Nephron (organoid): ENCODE measurements at regions not wholly inside any gene's neighbourhood (a gene's known extent, or its start where the extent isn't known, plus 50 kb on each side); places are given as distances from the start of the nearest gene placed in this dataset.

Source experiments
- H3K27ac Mint-ChIP-seq, 3 experiments: 2 replicates each; pipeline ENCODE4 v1.8.0; 2020; ENCODE audit warnings: mixed read lengths in 3 of 3, mild to moderate bottlenecking in 2 of 3, moderate library complexity in 1 of 3
- H3K27me3 Mint-ChIP-seq: 2 replicates; pipeline ENCODE4 v1.8.0; 2021; ENCODE audit warnings: low read depth, mild to moderate bottlenecking, moderate library complexity, mixed read lengths
- H3K36me3 Mint-ChIP-seq: 2 replicates; pipeline ENCODE4 v1.8.0; 2020; ENCODE audit warnings: low read depth, mixed read lengths
- H3K4me1 Mint-ChIP-seq: 2 replicates; pipeline ENCODE4 v1.8.0; 2020; ENCODE audit warnings: mixed read lengths
- H3K4me3 Mint-ChIP-seq, 3 experiments: 2 replicates each; pipeline ENCODE4 v1.8.0; 2020; ENCODE audit warnings: mild to moderate bottlenecking in 3 of 3, mixed read lengths in 3 of 3, moderate library complexity in 2 of 3
- H3K9me3 Mint-ChIP-seq: 2 replicates; pipeline ENCODE4 v1.8.0; 2020; ENCODE audit warnings: mixed read lengths
- TF ChIP-seq, protein P1 (sequence below), 3 experiments: fragments of 200-600 bp; sonication (generic); IDR thresholded peaks; one replicate each; pipeline ENCODE4 v1.5.0; 2021; ENCODE audit warnings: antibody characterized with exemption in 3 of 3; ENCODE audit not compliant: unreplicated experiment in 3 of 3

DNA sequence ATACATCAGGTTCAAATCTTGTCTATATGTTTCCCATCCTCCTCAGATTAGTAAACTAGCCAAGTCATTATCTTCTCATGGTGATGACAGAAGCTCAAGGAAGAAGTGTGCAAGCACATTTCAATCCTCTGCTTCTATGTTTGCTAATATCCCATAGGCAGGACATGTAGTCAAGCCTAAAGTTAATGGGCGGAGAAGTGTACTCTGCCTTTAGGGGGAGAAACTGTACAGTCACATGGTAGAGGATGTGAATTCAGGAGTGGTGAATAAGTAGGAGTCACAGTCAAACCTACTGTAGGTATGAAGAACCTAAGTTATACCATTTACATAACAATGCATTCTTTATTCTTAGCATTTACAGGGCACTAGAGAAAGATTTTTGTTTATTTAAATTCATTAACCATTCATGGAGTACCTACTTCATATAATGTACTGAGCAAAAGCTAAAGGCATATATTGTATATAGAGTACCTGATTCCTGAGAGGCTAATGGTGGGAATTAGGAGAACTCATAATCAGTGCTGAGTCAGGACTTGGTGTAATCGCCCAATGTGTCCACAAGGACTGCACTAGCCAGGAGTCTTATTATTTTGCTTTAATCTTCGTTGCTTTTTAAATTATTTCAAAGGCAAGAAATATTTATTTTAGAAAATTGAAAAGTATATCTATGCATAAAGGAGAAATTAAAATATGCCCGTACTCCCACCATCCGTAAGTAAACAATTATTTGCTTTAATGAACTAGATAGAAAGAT lies 394.3 kb upstream of the ETAA1 start:
- no peaks in the 10 kb centered on the region for H3K36me3 Mint-ChIP-seq
- no peaks in the 10 kb centered on the region for H3K4me1 Mint-ChIP-seq
- H3K27me3 Mint-ChIP-seq = no peaks in the 10 kb centered on the region
- H3K4me3 Mint-ChIP-seq = no peak overlapping the region
- TF ChIP-seq, protein P1, sequence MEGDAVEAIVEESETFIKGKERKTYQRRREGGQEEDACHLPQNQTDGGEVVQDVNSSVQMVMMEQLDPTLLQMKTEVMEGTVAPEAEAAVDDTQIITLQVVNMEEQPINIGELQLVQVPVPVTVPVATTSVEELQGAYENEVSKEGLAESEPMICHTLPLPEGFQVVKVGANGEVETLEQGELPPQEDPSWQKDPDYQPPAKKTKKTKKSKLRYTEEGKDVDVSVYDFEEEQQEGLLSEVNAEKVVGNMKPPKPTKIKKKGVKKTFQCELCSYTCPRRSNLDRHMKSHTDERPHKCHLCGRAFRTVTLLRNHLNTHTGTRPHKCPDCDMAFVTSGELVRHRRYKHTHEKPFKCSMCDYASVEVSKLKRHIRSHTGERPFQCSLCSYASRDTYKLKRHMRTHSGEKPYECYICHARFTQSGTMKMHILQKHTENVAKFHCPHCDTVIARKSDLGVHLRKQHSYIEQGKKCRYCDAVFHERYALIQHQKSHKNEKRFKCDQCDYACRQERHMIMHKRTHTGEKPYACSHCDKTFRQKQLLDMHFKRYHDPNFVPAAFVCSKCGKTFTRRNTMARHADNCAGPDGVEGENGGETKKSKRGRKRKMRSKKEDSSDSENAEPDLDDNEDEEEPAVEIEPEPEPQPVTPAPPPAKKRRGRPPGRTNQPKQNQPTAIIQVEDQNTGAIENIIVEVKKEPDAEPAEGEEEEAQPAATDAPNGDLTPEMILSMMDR (IDR thresholded peaks at IDR 0.05; ENCODE audit: unreplicated experiment in 3 of 3) = no peak
- H3K9me3 Mint-ChIP-seq = peaks cover 7% of the 10 kb centered on the region
- H3K27ac Mint-ChIP-seq = no peak overlapping the region

DNA sequence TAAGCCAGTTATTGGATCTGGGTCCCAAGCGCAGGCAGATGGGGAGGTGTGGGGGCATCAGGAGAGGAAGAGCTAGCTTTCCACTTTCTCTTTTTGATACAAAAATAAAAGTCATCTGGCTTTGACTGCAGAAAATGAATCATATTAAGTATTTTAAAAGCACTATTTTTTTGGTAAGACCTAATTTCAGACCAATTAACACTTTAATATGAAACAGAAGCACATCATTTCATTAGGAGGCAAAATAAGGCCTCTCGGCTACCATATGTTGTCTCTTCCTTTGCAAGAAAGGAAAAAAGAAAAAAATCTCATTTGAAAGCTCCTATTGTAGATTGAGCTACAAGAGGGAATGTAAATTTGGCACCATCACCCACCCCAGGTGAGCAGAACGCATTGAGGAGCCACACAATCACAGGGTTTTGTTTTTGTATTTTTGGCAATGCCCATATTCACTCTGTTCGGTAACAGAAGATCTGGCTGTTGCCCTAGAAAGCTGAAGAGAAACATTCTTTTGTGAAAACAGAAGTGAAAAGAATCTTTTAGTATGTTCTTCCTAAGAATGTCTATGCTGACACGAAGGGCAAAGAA lies 390.7 kb upstream of the ETAA1 start:
- no peak overlapping the region for H3K27ac Mint-ChIP-seq
- no peaks in the 10 kb centered on the region for H3K36me3 Mint-ChIP-seq
- no peak overlapping the region for H3K4me3 Mint-ChIP-seq
- TF ChIP-seq, protein P1 (IDR thresholded peaks at IDR 0.05; ENCODE audit: unreplicated experiment in 3 of 3) = no peak
- H3K27me3 Mint-ChIP-seq = no peaks in the 10 kb centered on the region
- H3K4me1 Mint-ChIP-seq = peaks cover 8% of the 10 kb centered on the region
- H3K9me3 Mint-ChIP-seq = no peaks in the 10 kb centered on the region

DNA sequence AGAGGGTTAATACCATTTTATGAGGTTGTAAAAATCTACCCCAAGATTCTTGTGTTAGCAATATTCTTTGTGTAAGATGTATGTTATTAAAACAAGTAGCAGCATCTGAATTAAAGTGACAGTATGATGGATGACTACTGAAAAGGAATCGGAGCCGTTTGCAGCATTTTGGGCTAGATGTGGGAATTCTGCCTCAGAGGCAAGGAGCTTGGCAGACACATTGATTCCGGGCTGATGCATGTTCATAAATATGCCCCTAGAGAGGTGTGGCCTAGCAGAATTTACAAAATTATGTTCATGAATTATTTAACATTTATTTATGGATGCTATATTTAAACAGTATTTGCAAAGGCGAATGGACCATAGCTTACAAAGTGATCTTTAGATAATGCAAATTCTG lies 389.0 kb upstream of the ETAA1 start:
- Mint-ChIP-seq H3K4me1 (peaks cover 8% of the 10 kb centered on the region), H3K27ac (peak overlapping the region; percentile 14 to 49 (median 30)), H3K4me3 (no peak overlapping the region), H3K27me3 (no peaks in the 10 kb centered on the region), H3K36me3 (no peaks in the 10 kb centered on the region), H3K9me3 (no peaks in the 10 kb centered on the region)
- TF ChIP-seq, protein P1 (IDR thresholded peaks at IDR 0.05; ENCODE audit: unreplicated experiment in 3 of 3) = no peak

DNA sequence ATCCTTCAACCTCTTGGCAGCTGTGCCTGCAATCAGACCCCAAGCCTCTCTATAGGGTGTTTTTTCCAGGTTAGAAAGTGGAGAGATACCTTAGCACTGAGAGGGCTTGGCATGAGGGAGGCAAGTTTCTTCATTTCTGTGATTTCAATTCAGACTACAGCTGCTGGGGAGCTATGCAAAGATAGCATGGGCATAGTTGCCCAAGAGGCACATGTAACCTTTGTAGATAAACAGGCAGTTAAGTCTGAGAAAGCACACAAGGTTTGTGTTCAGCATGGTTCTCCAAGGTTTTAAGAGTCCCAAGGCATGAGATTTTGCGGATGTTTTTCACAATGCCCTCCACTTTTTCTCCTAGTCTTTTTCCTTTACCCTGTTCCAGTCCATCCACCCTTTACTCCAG lies 385.0 kb upstream of the ETAA1 start:
- Mint-ChIP-seq H3K4me3 (no peak overlapping the region), H3K36me3 (no peaks in the 10 kb centered on the region), H3K27me3 (no peaks in the 10 kb centered on the region), H3K27ac (no peak overlapping the region), H3K9me3 (no peaks in the 10 kb centered on the region), H3K4me1 (peaks cover 8% of the 10 kb centered on the region)
- TF ChIP-seq, protein P1 (IDR thresholded peaks at IDR 0.05; ENCODE audit: unreplicated experiment in 3 of 3) = no peak

DNA sequence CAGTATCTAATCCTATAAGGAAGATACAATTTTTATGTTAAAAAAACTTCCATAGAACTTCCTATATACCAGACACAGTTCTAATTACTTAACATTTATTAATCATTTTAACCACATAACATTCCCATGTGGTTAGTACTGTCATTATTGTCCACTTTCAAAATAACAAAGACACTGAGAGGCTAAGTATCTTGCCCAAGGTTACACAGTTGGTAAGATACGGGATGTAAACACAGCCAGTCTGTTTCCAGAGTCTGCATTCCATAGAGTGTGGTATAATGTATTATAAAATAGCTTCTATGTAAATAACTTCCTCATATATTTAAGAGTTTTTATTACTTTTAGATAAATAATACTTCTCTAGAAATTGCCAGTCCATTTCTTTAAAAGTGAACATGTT lies 383.3 kb upstream of the ETAA1 start:
- Mint-ChIP-seq H3K9me3 (peaks cover 2% of the 10 kb centered on the region), H3K4me1 (no peaks in the 10 kb centered on the region), H3K36me3 (no peaks in the 10 kb centered on the region), H3K27me3 (peaks cover 4% of the 10 kb centered on the region), H3K4me3 (no peak overlapping the region), H3K27ac (no peak overlapping the region)
- TF ChIP-seq, protein P1 (IDR thresholded peaks at IDR 0.05; ENCODE audit: unreplicated experiment in 3 of 3) = no peak

DNA sequence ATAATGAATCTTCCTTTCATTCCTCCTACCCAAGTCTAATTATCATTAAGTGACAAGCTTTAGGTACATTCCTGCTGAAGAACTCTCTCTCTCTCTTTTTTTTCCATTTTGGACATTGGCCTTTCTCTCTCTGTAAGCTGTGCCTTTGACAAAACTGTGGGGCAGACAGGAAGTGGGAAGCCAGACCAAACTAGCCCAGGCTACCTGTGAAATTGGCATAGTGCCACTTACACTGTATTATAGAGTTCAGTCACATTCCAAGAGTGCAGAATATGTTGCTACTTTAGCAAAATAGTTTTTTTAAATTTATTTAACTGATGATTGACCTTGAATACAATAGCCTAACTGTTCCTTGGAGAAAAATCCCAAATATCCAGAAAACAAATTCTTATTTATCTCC lies 381.5 kb upstream of the ETAA1 start:
- no peak overlapping the region for H3K4me3 Mint-ChIP-seq
- peaks cover 4% of the 10 kb centered on the region for H3K27me3 Mint-ChIP-seq
- TF ChIP-seq, protein P1 (IDR thresholded peaks at IDR 0.05; ENCODE audit: unreplicated experiment in 3 of 3) = no peak
- H3K27ac Mint-ChIP-seq = no peak overlapping the region
- H3K9me3 Mint-ChIP-seq = peaks cover 14% of the 10 kb centered on the region
- no peaks in the 10 kb centered on the region for H3K36me3 Mint-ChIP-seq
- no peaks in the 10 kb centered on the region for H3K4me1 Mint-ChIP-seq
